Stimulated activated CD8-positive, alpha-beta memory T cell treated with anti-CD3 and anti-CD28 coated beads, Interleukin-12 subunit alpha, Interleukin-12 subunit beta, amount 100 ng/mL, for 24 hours (primary cell): ENCODE measurements at regions not wholly inside any gene's neighbourhood (a gene's known extent, or its start where the extent isn't known, plus 50 kb on each side); places are given as distances from the start of the nearest gene placed in this dataset.
"Not testable (repeated sequence)": the region's sequence is repeated elsewhere in the genome, so short reads cannot be mapped to it uniquely, and the experiment has no call there.

Experiments
- DNase-seq: peaks from one replicate; pipeline ENCODE4 v3.0.0-alpha.2; 2020; ENCODE audit errors: extremely low read depth

DNA sequence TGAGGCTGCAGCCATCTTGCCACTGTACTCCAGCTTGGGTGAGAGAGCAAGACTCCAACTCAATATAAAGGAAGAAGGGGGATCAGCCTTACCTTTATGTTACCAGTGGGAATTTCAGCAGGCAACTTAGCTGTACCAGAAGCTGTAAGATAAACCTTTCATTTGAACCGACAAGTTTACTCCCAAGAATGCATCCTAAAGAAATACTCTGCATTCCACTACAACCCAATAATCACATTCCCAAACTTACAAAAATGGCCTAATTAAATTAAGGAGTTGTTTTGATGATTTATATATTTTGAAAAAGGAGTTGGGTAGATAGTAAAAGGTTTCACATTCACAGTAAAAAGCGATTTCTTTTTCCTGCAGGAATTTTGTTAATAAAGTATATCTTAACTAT is 241.4 kb downstream of the TTC8 start:
- DNase-seq = no peak

DNA sequence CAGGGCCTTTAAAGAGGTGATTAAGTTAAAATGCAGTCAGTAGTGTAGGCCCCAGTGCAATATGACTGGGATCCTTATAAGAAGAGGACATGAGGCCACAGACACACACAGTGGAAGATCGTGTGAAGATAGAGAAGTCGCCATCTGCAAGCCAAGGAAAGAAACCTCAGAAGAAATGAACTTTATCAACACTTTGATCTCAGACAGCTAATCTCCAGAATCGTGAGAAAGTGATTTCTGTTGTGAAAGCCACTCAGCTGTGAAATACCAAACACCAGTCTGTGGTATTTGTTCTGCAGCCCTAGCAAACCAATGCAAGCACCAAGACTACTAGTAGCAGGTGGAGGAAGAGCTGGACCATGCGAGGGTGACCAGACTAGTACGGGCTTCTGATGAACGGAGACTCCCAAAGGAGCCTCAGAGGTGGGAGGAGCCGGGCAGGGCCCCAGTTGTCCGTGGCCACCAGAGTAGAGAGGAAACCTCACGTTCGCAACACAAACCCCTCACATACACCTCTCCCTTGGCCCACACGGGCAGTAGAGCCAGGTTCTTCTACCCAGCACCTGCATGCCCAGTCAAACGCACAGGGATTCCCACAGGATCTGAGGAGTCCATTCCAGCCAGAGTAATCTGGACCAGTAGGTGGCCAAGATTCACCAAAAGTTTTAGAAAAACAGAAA is 243.0 kb downstream of the TTC8 start:
- no peak for DNase-seq

DNA sequence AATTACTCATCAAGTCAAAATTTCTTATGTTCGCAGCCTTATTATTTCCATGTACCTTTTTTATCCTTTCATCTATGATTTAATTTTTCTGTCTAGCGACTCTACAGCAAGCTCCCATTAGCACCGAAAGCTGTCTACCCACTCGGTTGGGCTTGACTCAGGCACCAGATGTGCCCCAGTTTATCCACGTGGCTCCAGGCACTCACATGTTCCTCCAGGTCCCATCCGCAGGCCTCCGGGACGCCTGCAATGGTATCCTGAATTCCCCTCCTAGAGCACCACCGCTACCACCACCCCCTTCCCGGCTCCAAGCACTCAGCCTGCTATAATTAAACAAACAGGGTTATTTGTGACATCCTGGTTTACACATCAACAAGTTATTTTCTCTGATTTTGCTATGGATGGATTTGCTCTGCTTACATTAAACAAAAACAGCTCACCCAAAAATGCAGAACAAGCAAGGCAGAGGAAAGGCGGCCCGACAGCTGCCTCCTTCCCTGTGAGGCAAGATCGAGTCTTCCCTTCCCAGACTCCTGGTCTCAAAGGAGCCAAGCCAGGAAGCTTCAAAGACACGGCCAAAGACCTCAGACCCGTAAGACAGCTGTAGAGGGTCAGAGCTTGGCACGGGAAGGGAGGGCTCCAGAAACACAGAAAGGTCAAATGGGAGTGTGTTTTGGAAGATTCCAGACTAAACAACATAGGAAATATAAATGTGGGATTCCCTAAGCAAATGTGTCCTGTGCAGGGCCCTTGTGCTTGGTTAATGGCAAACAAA is 253.8 kb downstream of the TTC8 start:
- DNase-seq = no peak

DNA sequence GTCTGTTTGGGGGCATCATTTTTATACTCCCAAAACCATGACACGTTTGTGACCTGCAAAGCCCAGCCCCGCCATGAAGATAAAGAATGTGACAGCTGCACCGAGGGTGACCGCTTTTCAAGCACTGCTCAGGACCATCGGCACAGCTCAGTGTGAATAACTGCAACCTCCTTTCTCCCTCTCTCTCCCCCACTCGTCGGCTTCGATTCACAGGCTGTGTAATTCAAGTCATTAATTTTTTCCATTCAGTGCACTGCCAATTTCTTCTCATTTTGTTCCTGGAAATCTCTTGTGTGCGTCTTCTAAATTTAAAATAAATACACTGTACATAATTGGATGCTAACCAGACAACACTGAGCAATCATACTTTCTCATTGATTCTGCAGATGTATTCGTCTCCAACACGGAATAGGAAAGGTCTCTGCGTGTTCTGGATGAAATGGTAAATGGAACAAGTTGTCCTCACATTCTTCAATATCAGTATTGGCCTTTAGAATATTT is 260.8 kb downstream of the TTC8 start:
- no peak for DNase-seq

DNA sequence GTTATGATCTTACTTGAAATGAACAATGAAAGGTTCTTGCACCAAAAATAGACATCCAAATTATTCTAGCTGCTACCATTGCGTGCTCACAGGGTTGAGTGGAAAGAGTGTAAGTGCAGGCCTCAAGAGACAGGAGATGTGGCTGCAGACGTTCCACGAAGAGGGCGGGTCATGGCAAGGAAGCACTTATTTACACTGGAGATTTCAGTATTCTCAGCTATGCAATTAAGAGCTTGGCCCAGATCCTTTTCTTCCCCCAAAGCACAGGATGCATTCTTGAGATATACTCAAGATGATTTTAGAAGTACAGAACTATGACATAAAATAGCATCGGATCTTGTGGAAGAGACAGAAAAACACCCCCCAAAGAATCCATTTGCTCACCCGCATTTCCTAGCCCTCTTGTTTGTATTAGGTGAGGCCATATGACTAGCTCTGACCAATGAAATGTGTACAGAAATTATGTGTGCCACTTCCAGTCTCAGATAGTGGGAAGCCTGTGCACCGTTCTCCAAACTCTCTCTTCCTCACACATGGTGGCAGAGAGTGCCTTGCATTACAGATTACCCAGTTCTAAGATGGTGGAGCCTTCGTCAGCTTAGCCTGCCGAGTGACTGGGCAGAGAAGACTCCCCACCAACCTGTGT is 261.4 kb downstream of the TTC8 start:
- no peak for DNase-seq

DNA sequence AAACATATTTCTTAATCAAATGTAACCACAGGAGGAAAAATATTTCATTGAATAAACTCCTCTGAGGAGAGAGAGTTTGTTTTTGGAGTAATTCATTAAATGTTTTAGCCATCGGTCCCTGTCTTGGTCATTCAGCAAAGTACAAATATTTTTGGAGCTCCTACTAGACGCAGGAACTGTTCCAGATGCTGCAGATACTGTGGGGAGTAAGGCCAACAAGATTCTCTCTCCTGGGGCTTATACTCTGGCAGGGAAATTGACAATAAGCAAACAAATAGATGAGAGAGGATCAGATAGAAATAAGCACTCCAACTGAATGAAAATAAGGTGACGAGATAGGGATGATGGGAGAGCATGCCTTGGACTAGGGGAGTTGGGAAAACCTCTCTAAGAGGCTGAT is 264.1 kb downstream of the TTC8 start:
- no peak for DNase-seq

DNA sequence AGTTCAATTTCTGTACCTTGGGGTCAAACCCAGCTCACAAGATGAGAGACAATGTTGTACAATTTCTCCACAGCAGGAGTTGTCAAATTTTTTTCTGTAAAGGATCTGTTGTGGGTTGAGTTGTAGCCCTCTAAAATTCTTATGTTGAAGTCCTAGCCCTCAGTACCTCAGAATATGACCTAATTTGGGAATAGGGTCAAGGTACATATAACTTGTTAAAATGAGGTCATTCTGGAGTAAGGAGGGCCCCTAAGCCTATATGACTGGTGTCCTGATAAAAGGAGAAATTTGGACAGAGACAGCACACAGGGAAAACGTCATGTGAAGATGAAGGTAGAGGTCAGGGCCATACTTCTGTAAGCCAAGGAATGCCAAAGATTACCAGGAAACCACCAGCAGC is 264.9 kb downstream of the TTC8 start:
- DNase-seq = no peak

DNA sequence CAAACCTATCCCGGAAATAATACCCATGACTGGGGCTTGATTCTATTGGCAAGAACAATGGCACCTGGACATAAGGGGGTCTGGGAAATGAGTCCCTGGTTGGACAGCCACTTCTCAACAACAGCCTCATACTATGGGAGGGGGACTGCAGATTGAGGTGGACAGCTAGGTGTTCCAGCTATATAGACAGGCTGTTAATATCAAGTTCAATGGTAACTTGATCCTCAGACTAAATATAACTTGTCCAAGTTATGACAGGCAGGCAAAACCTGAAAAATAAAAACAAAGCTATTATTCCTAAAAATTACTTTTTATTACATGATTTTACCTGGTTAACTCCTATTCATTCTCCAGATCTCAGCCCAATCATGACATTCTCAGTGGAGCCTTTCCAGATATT is 267.3 kb downstream of the TTC8 start:
- no peak for DNase-seq

DNA sequence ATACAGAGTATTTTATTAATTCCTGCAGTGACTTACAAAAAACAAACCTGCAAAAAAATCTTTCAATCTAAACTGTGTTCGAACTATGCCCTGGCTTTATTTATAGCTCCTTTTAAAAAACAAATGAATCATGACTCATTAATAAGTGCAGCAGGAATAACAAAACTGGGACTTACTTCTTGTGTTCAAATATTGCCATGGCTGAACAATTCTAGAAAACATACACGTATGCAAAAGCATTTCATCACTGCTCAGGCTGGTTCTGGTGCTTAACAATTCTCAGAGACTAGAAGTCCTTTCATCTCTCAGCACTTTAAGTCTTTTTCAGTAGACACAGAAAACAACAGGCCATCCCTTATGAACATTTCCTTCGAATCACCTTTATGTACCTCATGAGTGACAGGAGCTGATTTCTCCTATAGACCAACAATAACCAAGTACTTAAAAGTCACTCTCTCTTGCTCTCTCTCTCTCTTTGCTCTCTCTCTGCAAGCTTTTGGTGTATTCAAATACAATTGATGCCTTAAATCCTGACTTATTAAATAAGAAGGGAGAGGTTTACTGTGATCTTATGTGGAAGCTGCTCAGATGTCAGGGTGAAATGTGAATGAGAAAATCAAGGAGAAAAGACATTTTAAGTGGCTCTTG is 268.8 kb downstream of the TTC8 start:
- no peak for DNase-seq

DNA sequence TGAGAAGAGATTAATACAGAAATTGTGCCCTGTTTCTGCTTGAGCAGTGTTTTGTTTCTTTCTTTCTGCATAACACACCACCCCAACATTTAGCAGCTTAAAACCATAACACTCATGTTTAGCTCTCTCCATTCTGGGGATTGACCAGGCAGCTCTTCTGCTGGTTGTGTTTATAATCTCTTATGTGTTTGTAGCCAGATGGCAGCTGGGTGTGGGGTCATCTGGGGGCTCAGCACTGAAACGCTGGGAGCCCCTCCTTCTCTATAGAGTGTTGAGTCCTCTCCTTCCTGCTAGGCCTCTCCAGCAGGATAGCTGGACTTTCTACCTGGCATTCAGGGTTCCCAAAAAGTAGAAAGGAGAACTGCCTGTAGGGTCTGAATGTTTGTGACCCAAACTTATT is 270.6 kb downstream of the TTC8 start:
- no peak for DNase-seq

DNA sequence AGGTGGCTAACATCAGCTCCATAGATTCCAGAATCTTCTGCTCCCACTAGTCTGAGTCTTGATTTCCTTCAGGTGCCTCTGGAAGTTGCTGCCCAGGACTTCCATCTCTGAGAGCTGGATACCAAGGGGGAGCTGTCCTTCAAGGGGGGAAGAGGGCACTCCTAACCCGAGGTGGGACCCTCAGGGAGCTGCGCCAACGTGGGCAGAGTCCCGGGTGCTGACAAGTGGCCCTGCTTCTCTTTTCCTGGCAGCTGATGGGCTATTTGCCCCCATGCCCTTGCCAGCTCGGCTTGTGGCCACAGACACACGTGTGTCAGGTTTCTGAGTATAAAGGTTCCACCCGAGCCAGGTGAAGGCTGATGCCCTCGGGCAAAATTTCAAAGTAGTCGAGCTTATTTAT is 272.5 kb downstream of the TTC8 start:
- no peak for DNase-seq

DNA sequence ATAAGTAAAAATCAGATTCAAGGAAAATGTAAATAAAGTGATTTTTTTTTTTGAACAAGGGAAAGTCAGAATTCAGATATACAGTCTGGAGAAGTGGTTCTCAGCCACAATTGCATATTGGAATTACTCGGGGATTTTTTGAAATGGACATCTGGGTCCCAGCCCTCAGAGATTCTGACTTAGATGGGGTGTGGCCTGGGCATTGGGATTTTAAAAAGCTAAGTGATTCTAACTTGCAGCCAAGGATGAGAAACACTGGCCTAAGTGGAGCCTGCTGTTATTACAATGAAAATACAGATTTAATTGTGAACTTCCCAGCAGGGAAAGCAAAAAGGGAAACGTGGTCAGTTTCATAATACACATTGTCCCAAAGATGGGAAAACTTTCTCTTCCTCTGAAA is 273.8 kb downstream of the TTC8 start:
- DNase-seq = no peak

DNA sequence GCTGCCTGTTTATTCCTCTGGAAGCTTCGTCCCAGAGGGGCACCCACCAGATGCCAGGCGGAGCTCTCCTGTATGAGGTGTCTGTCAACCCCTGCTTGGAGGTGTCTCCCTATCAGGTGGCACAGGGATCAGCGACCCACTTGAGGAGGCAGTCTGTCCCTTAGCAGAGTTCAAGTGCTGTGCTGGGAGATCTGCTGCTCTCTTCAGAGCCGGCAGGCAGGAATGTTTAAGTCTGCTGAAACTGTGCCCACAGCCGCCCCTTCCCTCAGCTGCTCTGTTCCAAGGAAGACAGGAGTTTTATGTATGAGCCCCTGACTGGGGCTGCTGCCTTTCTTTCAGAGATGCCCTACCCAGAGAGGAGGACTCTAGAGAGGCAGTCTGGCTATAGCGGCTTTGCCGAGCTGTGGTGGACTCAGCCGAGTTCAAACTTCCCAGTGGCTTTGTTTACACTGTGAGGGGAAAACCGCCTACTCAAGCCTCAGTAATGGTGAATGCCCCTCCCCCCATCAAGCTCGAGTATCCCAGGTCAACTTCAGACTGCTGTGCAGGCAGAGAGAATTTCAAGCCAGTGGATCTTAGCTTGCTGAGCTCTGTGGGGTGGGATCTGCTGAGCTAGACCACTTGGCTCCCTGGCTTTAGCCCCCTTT is 279.8 kb downstream of the TTC8 start:
- DNase-seq = not testable (repeated sequence)

DNA sequence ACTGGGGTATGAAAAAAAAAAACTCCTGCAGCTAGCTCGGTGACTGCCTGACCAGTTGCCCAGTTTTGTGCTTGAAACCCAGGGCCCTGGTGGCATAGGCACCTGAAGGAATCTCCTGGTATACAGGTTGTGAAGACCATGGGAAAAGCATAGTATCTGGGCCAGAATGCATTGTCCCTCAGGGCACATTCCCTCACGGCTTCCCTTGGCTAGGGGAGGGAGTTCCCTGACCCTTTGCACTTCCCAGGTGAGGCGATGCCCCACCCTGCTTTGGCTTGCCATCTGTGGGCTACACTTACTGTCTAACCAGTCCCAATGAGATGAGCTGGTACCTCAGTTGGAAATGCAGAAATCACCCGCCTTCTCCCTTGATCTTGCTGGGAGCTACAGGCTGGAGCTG is 280.4 kb downstream of the TTC8 start:
- DNase-seq = not testable (repeated sequence)
